Gastrocnemius medialis (tissue), 4 donors: ENCODE measurements at regions not wholly inside any gene's neighbourhood (a gene's known extent, or its start where the extent isn't known, plus 50 kb on each side); places are given as distances from the start of the nearest gene placed in this dataset.

Experiments
- CTCF ChIP-seq, 5 experiments: fragments of 450-650 bp in 3 of 5; fragments of 200-600 bp in 2 of 5; sonication (generic) in 2 of 5; IDR thresholded peaks in 4 of 5; conservative IDR thresholded peaks in 1 of 5; 1 replicate in 4 of 5; 2 replicates in 1 of 5; pipeline ENCODE4 v1.5.1; 2016 to 2019; ENCODE audit warnings: antibody characterized with exemption in 5 of 5, mild to moderate bottlenecking in 3 of 5, moderate library complexity in 3 of 5
- POLR2A ChIP-seq, 2 donors: fragments of 450-650 bp; IDR thresholded peaks; one replicate each; pipeline ENCODE4 v1.6.1; 2017; ENCODE audit warnings: antibody characterized with exemption in 2 of 2, mild to moderate bottlenecking in 2 of 2, moderate library complexity in 2 of 2

DNA sequence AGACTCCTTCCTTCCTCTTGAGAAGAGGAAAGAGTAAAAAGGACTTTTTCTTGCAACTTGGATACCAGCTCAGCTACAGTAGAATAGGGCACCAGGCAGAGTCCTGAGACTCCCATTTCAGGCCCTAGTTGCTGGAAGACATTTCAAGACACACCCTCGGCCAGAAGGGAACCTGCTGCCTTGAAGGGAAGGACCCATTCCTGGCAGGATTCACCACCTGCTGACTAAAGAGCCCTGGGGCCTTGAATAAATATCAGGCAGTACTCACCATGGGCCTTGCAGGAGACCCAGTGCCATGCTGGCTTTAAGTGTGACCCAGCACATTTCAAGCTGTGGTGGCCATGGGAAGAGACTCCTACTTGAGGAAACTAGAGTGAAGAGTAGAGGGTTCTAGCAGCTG is 317.6 kb downstream of the DKK2 start:
- no peak for TF ChIP-seq CTCF (IDR thresholded peaks at IDR 0.05 in 4 of 5, conservative IDR thresholded peaks at IDR 0.05 in 1 of 5)
- no peak for TF ChIP-seq POLR2A (IDR thresholded peaks at IDR 0.05)
